Transverse colon (tissue), 3 donors: ENCODE measurements at regions not wholly inside any gene's neighbourhood (a gene's known extent, or its start where the extent isn't known, plus 50 kb on each side); places are given as distances from the start of the nearest gene placed in this dataset.

Experiments
- POLR2A ChIP-seq: fragments of 450-650 bp; IDR thresholded peaks from one replicate; pipeline ENCODE4 v1.6.1; 2016; ENCODE audit warnings: antibody characterized with exemption, mild to moderate bottlenecking, moderate library complexity
- TF ChIP-seq, protein P1 (sequence below), 5 experiments: fragments of 200-600 bp in 3 of 5; fragments of 450-650 bp in 2 of 5; sonication (generic) in 3 of 5; IDR thresholded peaks; 1 replicate in 2 of 5; 2 replicates in 3 of 5; pipeline ENCODE4 v1.5.1; 2016 to 2017; ENCODE audit warnings: antibody characterized with exemption in 5 of 5, inconsistent platforms in 3 of 5, mild to moderate bottlenecking in 2 of 5, moderate library complexity in 1 of 5

DNA sequence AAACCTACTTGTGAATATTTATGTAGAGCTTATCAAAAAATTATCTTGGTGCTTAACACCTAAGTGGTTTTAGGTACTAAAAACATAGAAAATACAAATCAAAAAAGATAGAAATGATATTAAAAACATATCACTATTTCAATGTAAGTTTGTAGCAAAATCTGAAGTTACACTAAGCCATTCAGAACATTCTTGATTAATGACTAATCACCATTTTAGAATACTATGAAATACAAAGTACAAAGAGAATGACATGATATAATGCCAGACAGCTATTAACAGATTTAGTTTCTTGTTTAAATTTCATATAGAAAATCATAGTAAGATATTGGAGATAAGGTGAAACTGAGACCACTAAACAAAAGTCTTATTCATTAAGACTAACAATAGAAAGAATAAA is 169.7 kb upstream of the AGTR1 start:
- TF ChIP-seq, protein P1, sequence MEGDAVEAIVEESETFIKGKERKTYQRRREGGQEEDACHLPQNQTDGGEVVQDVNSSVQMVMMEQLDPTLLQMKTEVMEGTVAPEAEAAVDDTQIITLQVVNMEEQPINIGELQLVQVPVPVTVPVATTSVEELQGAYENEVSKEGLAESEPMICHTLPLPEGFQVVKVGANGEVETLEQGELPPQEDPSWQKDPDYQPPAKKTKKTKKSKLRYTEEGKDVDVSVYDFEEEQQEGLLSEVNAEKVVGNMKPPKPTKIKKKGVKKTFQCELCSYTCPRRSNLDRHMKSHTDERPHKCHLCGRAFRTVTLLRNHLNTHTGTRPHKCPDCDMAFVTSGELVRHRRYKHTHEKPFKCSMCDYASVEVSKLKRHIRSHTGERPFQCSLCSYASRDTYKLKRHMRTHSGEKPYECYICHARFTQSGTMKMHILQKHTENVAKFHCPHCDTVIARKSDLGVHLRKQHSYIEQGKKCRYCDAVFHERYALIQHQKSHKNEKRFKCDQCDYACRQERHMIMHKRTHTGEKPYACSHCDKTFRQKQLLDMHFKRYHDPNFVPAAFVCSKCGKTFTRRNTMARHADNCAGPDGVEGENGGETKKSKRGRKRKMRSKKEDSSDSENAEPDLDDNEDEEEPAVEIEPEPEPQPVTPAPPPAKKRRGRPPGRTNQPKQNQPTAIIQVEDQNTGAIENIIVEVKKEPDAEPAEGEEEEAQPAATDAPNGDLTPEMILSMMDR (IDR thresholded peaks at IDR 0.05) = no peak
- no peak for TF ChIP-seq POLR2A
